Progenitor cell of endocrine pancreas (in vitro differentiated cells): ENCODE measurements at regions not wholly inside any gene's neighbourhood (a gene's known extent, or its start where the extent isn't known, plus 50 kb on each side); places are given as distances from the start of the nearest gene placed in this dataset.

Experiments used
- DNase-seq: peaks from one replicate; pipeline ENCODE4 v3.0.0; 2021; ENCODE audit warnings: low spot score; ENCODE audit not compliant: unreplicated experiment
- H3K27ac Mint-ChIP-seq: 2 replicates; pipeline ENCODE4 v1.8.0; 2021; ENCODE audit warnings: mild to moderate bottlenecking, moderate library complexity, mixed read lengths
- H3K27me3 Mint-ChIP-seq: 2 replicates; pipeline ENCODE4 v1.8.0; 2021; ENCODE audit warnings: mixed read lengths
- H3K36me3 Mint-ChIP-seq: 2 replicates; pipeline ENCODE4 v1.8.0; 2022; ENCODE audit warnings: mixed read lengths; ENCODE audit not compliant: insufficient read depth
- H3K4me1 Mint-ChIP-seq: 2 replicates; pipeline ENCODE4 v1.8.0; 2021; ENCODE audit warnings: low read depth, mixed read lengths
- H3K4me3 Mint-ChIP-seq: 2 replicates; pipeline ENCODE4 v1.8.0; 2021; ENCODE audit warnings: low read depth, mild to moderate bottlenecking, moderate library complexity, mixed read lengths
- H3K9me3 Mint-ChIP-seq: 2 replicates; pipeline ENCODE4 v1.8.0; 2021; ENCODE audit warnings: low read depth, mixed read lengths
- TF ChIP-seq, protein P1 (sequence below): fragments of 200-600 bp; sonication (generic); IDR thresholded peaks from one replicate; pipeline ENCODE4 v1.5.0; 2021; ENCODE audit warnings: antibody characterized with exemption, mild to moderate bottlenecking; ENCODE audit not compliant: unreplicated experiment

DNA sequence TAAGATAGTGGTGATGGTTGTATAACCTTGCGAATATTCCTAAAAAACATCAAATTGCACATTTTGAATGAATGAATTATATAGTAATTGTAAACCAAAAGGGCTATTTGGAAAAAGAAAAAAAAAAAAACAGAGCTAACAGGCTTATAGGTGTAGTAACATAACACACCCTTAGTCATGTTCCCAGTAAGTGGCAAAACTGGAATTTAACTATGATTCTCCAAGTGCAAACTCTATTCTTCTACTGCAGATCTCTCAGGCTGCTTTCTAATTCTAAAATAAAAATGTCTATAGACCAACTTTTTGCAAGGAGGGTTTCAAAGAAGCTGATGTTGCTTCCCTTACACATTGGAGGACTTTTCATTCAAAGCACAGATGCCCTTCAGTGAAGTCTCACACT is 293.2 kb upstream of the MON1B start:
- Mint-ChIP-seq H3K27me3 (no peaks in the 10 kb centered on the region), H3K9me3 (peaks cover 21% of the 10 kb centered on the region), H3K4me3 (no peak overlapping the region)

DNA sequence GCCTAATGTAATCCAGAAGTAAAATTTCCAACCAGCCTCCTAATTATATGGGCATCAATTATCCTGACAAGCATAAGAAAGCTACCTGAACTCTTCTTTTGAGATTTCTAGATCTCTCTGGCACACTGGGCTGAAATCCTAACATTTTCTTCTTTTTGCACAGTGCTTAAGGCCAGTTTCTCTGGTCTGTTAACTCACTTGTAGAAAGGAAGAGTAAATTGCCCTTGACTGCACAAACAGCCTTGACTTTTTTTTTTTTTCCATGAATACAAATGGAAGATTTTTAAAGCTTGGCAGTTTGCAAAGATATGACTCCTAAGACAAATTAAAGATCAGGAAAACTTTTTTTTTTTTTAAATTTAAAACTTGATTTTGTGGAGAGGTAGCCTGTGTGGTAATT is 291.2 kb upstream of the MON1B start:
- Mint-ChIP-seq H3K9me3 (peaks cover 8% of the 10 kb centered on the region), H3K4me3 (no peak overlapping the region), H3K4me1 (peaks cover 17% of the 10 kb centered on the region), H3K27ac (no peak overlapping the region), H3K27me3 (no peaks in the 10 kb centered on the region), H3K36me3 (peaks cover under 1% of the 10 kb centered on the region)
- DNase-seq = no peak
- TF ChIP-seq, protein P1, sequence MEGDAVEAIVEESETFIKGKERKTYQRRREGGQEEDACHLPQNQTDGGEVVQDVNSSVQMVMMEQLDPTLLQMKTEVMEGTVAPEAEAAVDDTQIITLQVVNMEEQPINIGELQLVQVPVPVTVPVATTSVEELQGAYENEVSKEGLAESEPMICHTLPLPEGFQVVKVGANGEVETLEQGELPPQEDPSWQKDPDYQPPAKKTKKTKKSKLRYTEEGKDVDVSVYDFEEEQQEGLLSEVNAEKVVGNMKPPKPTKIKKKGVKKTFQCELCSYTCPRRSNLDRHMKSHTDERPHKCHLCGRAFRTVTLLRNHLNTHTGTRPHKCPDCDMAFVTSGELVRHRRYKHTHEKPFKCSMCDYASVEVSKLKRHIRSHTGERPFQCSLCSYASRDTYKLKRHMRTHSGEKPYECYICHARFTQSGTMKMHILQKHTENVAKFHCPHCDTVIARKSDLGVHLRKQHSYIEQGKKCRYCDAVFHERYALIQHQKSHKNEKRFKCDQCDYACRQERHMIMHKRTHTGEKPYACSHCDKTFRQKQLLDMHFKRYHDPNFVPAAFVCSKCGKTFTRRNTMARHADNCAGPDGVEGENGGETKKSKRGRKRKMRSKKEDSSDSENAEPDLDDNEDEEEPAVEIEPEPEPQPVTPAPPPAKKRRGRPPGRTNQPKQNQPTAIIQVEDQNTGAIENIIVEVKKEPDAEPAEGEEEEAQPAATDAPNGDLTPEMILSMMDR = no peak

More for the DNA sequence above, 293.2 kb upstream of the MON1B start:
- DNase-seq = no peak
- peaks cover 17% of the 10 kb centered on the region for H3K4me1 Mint-ChIP-seq
- H3K27ac Mint-ChIP-seq = no peak overlapping the region
- TF ChIP-seq, protein P1 = no peak
- peaks cover 1% of the 10 kb centered on the region for H3K36me3 Mint-ChIP-seq

DNA sequence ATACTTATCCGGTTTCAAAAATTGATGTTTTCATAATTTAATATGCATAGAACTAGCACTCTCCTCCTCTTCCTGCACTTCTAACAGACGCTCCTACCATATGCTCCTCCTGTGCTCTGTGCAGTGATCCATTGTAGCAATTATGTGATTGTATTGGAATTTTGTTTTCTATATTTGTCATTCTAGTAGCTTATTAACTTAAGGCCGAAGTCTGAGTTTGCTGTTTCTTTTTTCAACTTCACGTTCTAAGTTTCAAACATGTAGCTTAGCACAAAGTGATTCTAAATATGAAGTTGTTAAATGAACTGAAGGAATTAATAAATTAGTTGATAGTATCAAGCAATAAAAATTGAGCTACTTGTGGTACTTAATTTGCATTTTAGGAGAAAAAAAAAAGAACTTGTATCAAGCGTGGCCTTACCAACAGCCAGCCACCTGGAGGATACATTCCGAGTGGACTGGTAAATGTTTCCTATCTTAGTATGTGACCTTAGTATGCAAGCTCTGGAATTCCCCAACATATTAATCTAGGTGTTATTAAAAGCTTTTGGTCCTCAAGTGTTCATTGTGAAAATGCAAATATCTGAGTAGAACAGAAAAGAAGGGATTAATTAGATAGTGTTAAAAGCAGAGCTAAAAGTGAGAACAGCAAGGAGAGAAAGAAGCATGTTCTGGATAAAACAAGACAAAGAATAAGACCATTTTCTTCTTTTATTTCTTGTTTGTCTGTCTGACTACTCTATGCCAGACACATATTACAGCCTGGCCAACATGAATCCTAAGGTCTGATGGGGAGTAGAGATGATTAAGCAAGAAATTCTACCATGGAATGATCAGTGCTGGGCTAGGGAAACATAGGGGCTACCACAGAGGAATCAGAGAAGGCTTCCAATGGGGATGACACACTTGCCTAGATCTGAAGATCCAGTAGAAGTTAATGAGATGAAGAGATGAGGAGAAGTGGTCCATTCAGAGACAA is 290.4 kb upstream of the MON1B start:
- Mint-ChIP-seq H3K4me3 (no peak overlapping the region), H3K27ac (peak overlapping the region; percentile 83), H3K4me1 (peaks cover 17% of the 10 kb centered on the region), H3K9me3 (peaks cover 3% of the 10 kb centered on the region), H3K27me3 (no peaks in the 10 kb centered on the region), H3K36me3 (no peaks in the 10 kb centered on the region)
- no peak for DNase-seq
- TF ChIP-seq, protein P1 = no peak

DNA sequence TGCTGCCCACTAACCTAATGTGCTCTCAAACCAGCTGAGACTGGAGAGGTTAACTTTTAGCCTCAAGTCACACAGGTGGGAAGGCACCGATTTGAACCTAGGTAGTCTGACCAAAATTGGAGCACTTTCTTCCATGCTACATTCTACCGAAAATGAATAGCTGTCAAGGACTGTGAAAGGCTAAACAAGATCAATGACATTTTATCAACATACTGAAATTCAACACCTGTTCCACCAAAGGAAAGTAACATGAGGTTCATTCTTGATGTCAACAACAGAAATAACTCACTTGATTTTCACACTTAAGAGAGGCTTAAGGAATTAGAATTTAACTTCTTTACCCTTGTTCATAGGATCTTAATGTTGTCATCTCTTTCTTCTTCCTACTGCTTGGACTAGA is 284.4 kb upstream of the MON1B start:
- no peak for DNase-seq
- peaks cover 6% of the 10 kb centered on the region for H3K4me1 Mint-ChIP-seq
- H3K27ac Mint-ChIP-seq = no peak overlapping the region
- TF ChIP-seq, protein P1 = no peak
- no peak overlapping the region for H3K4me3 Mint-ChIP-seq
- H3K9me3 Mint-ChIP-seq = no peaks in the 10 kb centered on the region
- no peaks in the 10 kb centered on the region for H3K27me3 Mint-ChIP-seq
- no peaks in the 10 kb centered on the region for H3K36me3 Mint-ChIP-seq

DNA sequence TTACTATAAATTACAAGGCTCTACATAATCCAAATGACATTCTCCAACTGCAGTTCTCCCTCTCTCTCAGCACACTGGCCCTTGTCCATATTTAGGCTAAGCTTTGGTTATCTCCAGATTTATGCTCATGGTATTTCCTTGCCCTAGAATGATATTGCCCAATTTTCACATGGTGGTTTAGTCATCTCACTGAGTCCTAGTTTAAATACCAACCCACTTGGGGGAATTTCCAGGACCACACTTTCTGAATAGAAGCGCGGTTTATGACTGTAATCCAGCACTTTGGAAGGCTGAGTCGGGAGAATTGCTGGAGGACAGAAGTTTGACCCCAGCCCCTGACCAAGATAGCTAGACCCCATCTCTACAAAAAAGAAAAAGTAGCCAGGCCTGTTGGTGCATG is 280.1 kb upstream of the MON1B start:
- Mint-ChIP-seq H3K27me3 (no peaks in the 10 kb centered on the region), H3K4me3 (no peak overlapping the region), H3K36me3 (no peaks in the 10 kb centered on the region), H3K4me1 (peaks cover 6% of the 10 kb centered on the region), H3K27ac (no peak overlapping the region), H3K9me3 (no peaks in the 10 kb centered on the region)
- TF ChIP-seq, protein P1 = no peak
- no peak for DNase-seq
